OCI-LY7 (cell line): ENCODE measurements at regions not wholly inside any gene's neighbourhood (a gene's known extent, or its start where the extent isn't known, plus 50 kb on each side); places are given as distances from the start of the nearest gene placed in this dataset.
A peak's percentile ranks its signal among the peaks of the same experiment; 100 is the strongest.

Source experiments
- BruUV-seq: library from RNA; stranded (reverse); fragments of 400-500 nt; replicated peaks from 2 replicates; lab custom pipeline; 2021; lab: Mats Ljungman, UMichigan
- CTCF ChIA-PET: fragments of 300-600 bp; sonication (Branson Sonifier 250); formaldehyde crosslinking; loops from one replicate; lab custom pipeline; 2022; ENCODE audit warnings: antibody characterized with exemption; ENCODE audit not compliant: unreplicated experiment; lab: Charles Lee
- POLR2A ChIA-PET: fragments of 300-600 bp; sonication (Branson Sonifier 250); formaldehyde crosslinking; loops from one replicate; lab custom pipeline; 2022; ENCODE audit warnings: antibody characterized with exemption; lab: Charles Lee
- DNase-seq: peaks from one replicate; pipeline ENCODE4 v3.0.0-alpha.2; 2015; ENCODE audit warnings: low spot score
- H2AFZ ChIP-seq: fragments of 200-600 bp; sonication (generic), shearing (Covaris generic); 2 replicates; pipeline ENCODE4 v1.6.1; 2014; ENCODE audit warnings: mild to moderate bottlenecking, antibody characterized with exemption, low read length, moderate library complexity
- H3K27ac ChIP-seq: fragments of 200-600 bp; sonication (generic); 2 replicates; pipeline ENCODE4 v1.5.1; 2014; ENCODE audit warnings: mixed run types, low read depth, mild to moderate bottlenecking, moderate library complexity, low read length, inconsistent platforms; ENCODE audit not compliant: poor library complexity, severe bottlenecking
- H3K36me3 ChIP-seq: fragments of 200-600 bp; sonication (generic); 2 replicates; pipeline ENCODE4 v1.6.1; 2014; ENCODE audit warnings: mild to moderate bottlenecking, antibody characterized with exemption, low read length, moderate library complexity, mixed read lengths; ENCODE audit not compliant: insufficient read depth
- H3K4me1 ChIP-seq: fragments of 200-600 bp; sonication (generic); 2 replicates; pipeline ENCODE4 v1.5.1; 2014; ENCODE audit warnings: mild to moderate bottlenecking, low read length; ENCODE audit not compliant: insufficient read depth, poor library complexity, severe bottlenecking
- H3K4me2 ChIP-seq: fragments of 200-600 bp; sonication (generic); 2 replicates; pipeline ENCODE4 v1.6.1; 2014; ENCODE audit warnings: mild to moderate bottlenecking, low read length
- H3K4me3 ChIP-seq: fragments of 200-600 bp; sonication (generic); 2 replicates; pipeline ENCODE4 v1.5.1; 2014; ENCODE audit warnings: mild to moderate bottlenecking, low read depth, low read length; ENCODE audit not compliant: poor library complexity, severe bottlenecking
- H3K79me2 ChIP-seq: fragments of 200-600 bp; sonication (generic); 2 replicates; pipeline ENCODE4 v1.6.1; 2016; ENCODE audit warnings: low read depth, mild to moderate bottlenecking, low read length, moderate library complexity, mixed read lengths; ENCODE audit not compliant: insufficient read depth
- H3K9me2 ChIP-seq: fragments of 200-600 bp; sonication (generic); 2 replicates; pipeline ENCODE4 v1.6.1; 2016; ENCODE audit warnings: mild to moderate bottlenecking, low read length, mixed read lengths; ENCODE audit not compliant: insufficient read depth
- H3K9me3 ChIP-seq: fragments of 200-600 bp; sonication (generic); 2 replicates; pipeline ENCODE4 v1.6.1; 2014; ENCODE audit warnings: mild to moderate bottlenecking, mixed run types, low read length, mixed read lengths
- H4K20me1 ChIP-seq: fragments of 200-600 bp; sonication (generic); 2 replicates; pipeline ENCODE4 v1.6.1; 2014; ENCODE audit warnings: mild to moderate bottlenecking, antibody characterized with exemption, low read length, moderate library complexity, mixed read lengths; ENCODE audit not compliant: insufficient read depth
- EZH2phosphoT487 ChIP-seq: fragments of 200-600 bp; sonication (generic); IDR thresholded peaks from 2 replicates; pipeline ENCODE4 v1.6.1; 2018; ENCODE audit warnings: low read depth, borderline replicate concordance, mild to moderate bottlenecking, mixed run types, antibody characterized with exemption, low read length, moderate library complexity, mixed read lengths
- intact Hi-C: fragments of 100-400 bp; cut with micrococcal nuclease; formaldehyde crosslinking; loops from one replicate; pipeline ENCODE4 v1.10.0; 2022; ENCODE audit not compliant: unreplicated experiment
- TF ChIP-seq, protein P1 (sequence below): fragments of 200-600 bp; sonication (generic); conservative IDR thresholded peaks from 2 replicates; pipeline ENCODE4 v1.5.1; 2014; ENCODE audit warnings: mild to moderate bottlenecking, antibody characterized with exemption, low read length, moderate library complexity, mixed read lengths

DNA sequence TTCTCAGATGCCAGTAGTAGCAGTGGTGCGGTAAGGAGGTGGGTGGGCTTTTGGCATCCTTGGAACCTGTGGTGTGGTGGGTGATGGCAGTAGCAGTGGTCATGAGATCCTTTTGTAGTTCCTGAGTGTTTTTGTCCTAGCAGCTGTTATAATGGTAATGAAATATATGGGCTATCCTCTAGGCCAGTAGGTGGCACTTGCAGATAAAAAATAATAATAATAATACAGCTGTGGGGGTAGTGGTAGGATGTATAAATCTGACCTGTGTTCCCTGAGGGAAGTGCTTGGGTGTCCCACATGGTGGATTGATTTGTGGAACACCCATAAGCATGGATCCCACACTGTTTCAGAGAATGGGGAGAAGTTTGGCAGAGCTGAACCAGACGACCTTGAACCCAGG, 334.0 kb downstream of the SLITRK5 start:
- POLR2A ChIA-PET, result no interaction called here
- H4K20me1 ChIP-seq, result no peaks in the 10 kb centered on the region
- H3K27ac ChIP-seq, result no peak overlapping the region
- no peak overlapping the region for H3K4me2 ChIP-seq
- intact Hi-C loops, result no loop called here
- no peaks in the 10 kb centered on the region for H3K36me3 ChIP-seq
- H3K9me3 ChIP-seq, result no peaks in the 10 kb centered on the region
- no TSS peak for BruUV-seq
- TF ChIP-seq EZH2phosphoT487, result no peak
- TF ChIP-seq, protein P1, sequence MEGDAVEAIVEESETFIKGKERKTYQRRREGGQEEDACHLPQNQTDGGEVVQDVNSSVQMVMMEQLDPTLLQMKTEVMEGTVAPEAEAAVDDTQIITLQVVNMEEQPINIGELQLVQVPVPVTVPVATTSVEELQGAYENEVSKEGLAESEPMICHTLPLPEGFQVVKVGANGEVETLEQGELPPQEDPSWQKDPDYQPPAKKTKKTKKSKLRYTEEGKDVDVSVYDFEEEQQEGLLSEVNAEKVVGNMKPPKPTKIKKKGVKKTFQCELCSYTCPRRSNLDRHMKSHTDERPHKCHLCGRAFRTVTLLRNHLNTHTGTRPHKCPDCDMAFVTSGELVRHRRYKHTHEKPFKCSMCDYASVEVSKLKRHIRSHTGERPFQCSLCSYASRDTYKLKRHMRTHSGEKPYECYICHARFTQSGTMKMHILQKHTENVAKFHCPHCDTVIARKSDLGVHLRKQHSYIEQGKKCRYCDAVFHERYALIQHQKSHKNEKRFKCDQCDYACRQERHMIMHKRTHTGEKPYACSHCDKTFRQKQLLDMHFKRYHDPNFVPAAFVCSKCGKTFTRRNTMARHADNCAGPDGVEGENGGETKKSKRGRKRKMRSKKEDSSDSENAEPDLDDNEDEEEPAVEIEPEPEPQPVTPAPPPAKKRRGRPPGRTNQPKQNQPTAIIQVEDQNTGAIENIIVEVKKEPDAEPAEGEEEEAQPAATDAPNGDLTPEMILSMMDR, result 0 out of 2 replicates have a peak, but pooled peaks have one; percentile 34
- no peak overlapping the region for H3K4me3 ChIP-seq
- no peak overlapping the region for H2AFZ ChIP-seq
- DNase-seq, result no peak
- H3K79me2 ChIP-seq, result no peaks in the 10 kb centered on the region
- H3K4me1 ChIP-seq, result no peaks in the 10 kb centered on the region
- CTCF ChIA-PET, result no interaction called here
- H3K9me2 ChIP-seq, result no peaks in the 10 kb centered on the region

DNA sequence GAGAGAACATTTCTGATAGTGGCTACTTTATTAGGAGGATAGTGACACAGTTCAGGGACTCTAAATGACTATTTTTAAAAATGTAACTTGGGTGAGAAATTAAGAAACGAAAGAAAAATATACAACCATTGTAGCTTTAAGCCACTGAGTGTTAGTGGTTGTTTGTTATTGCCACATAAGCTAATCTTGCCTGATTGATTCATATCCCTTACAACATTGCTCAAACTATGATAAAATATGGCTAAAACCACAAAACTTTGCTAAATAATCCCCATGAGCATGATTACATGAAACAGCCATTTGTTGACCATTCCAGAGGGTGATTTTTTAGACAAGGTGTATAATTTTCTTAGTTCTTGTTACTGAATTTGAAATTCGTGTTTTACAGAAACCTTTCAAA, 343.4 kb downstream of the SLITRK5 start:
- H3K27ac ChIP-seq, result no peak overlapping the region
- no peak for DNase-seq
- H3K4me3 ChIP-seq, result no peak overlapping the region
- no peak overlapping the region for H2AFZ ChIP-seq
- intact Hi-C loops, result no loop called here
- H3K4me1 ChIP-seq, result no peaks in the 10 kb centered on the region
- CTCF ChIA-PET, result no interaction called here
- no peaks in the 10 kb centered on the region for H3K79me2 ChIP-seq
- no peaks in the 10 kb centered on the region for H3K9me3 ChIP-seq
- H3K4me2 ChIP-seq, result no peak overlapping the region
- TF ChIP-seq, protein P1, result no peak
- no peak for TF ChIP-seq EZH2phosphoT487
- POLR2A ChIA-PET, result interaction anchor here (0.5 kb wide), 1 partner anchor 446 kb away, joined by 6 read pairs; no protein-coding TSS in a partner anchor
- no peaks in the 10 kb centered on the region for H4K20me1 ChIP-seq
- H3K9me2 ChIP-seq, result no peaks in the 10 kb centered on the region
- no TSS peak for BruUV-seq
- no peaks in the 10 kb centered on the region for H3K36me3 ChIP-seq

DNA sequence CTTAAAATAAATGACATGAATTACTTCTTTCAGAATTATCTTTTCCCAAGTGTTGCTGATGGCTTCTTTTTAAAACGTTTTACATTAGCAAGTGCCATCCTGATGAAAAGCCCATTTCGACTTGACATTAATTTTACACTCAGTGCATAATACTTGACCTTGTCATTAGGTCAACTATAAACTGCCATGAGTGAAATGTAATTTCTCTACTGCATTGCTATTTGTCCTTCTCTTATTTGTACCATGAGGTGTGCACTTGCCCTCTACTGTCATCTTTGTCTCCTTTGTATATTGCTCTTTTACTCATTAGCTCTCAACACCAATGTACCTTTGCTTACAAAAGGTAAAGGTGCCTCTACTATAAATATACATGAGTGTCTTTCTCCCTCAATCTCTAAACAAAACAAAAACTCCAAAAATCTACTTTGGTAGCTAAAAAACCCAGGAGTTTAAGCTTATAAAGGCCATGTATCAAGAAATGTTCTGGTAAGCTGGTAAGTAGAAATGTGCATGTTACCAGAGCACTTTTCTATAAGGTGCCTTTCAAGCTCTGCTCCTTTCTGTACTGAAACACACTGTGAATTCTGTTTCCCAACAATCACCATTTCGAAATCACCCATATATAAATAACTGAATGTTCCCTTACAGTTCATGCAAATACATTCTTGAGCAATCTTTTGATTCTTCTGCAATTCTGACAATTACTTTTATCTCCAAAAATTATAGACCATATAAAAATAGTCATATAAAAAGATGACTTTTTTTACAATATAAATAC, 351.4 kb downstream of the SLITRK5 start:
- CTCF ChIA-PET, result no interaction called here

More for the DNA sequence above, 351.4 kb downstream of the SLITRK5 start:
- no peak overlapping the region for H3K4me2 ChIP-seq
- no peak for TF ChIP-seq EZH2phosphoT487
- TF ChIP-seq, protein P1, result no peak
- H3K9me3 ChIP-seq, result no peaks in the 10 kb centered on the region
- intact Hi-C loops, result no loop called here
- no peak overlapping the region for H3K4me3 ChIP-seq
- H3K9me2 ChIP-seq, result no peaks in the 10 kb centered on the region
- H3K36me3 ChIP-seq, result no peaks in the 10 kb centered on the region
- DNase-seq, result no peak
- H3K27ac ChIP-seq, result no peak overlapping the region
- POLR2A ChIA-PET, result interaction anchor here (0.6 kb wide), 1 partner anchor 257 kb away, joined by 3 read pairs; no protein-coding TSS in a partner anchor
- BruUV-seq, result no TSS peak
- no peaks in the 10 kb centered on the region for H4K20me1 ChIP-seq
- H3K79me2 ChIP-seq, result no peaks in the 10 kb centered on the region
- H3K4me1 ChIP-seq, result no peaks in the 10 kb centered on the region
- H2AFZ ChIP-seq, result no peak overlapping the region
